Neural cell (in vitro differentiated cells): ENCODE measurements at regions not wholly inside any gene's neighbourhood (a gene's known extent, or its start where the extent isn't known, plus 50 kb on each side); places are given as distances from the start of the nearest gene placed in this dataset.

Experiments used
- EP300 ChIP-seq: fragments of 450-650 bp; conservative IDR thresholded peaks from 2 replicates; pipeline ENCODE4 v1.6.1; 2014; ENCODE audit warnings: antibody characterized with exemption, mild to moderate bottlenecking, moderate library complexity; ENCODE audit not compliant: poor library complexity, severe bottlenecking
- EZH2 ChIP-seq: fragments of 200-600, 300-800 bp; shearing (Covaris generic), sonication (generic); IDR thresholded peaks from 2 replicates; pipeline ENCODE4 v1.6.1; 2014; ENCODE audit warnings: antibody characterized with exemption, low read length, borderline replicate concordance, mild to moderate bottlenecking; ENCODE audit not compliant: insufficient read depth, poor library complexity, severe bottlenecking
- MXI1 ChIP-seq: fragments of 450-650 bp; conservative IDR thresholded peaks from 2 replicates; pipeline ENCODE4 v1.6.1; 2014; ENCODE audit warnings: antibody characterized with exemption, mild to moderate bottlenecking; ENCODE audit not compliant: poor library complexity, severe bottlenecking
- RAD21 ChIP-seq: fragments of 450-650 bp; conservative IDR thresholded peaks from 2 replicates; pipeline ENCODE4 v1.6.1; 2014; ENCODE audit warnings: antibody characterized with exemption, mild to moderate bottlenecking, moderate library complexity
- TF ChIP-seq, protein P1 (sequence below): fragments of 450-650 bp; IDR thresholded peaks from 2 replicates; pipeline ENCODE4 v1.5.1; 2014; ENCODE audit warnings: antibody characterized with exemption, mild to moderate bottlenecking, moderate library complexity; ENCODE audit not compliant: poor library complexity, severe bottlenecking

- TF ChIP-seq EZH2 (no peak), RAD21 (no peak), EP300 (no peak), MXI1 (no peak)
- TF ChIP-seq, protein P1, sequence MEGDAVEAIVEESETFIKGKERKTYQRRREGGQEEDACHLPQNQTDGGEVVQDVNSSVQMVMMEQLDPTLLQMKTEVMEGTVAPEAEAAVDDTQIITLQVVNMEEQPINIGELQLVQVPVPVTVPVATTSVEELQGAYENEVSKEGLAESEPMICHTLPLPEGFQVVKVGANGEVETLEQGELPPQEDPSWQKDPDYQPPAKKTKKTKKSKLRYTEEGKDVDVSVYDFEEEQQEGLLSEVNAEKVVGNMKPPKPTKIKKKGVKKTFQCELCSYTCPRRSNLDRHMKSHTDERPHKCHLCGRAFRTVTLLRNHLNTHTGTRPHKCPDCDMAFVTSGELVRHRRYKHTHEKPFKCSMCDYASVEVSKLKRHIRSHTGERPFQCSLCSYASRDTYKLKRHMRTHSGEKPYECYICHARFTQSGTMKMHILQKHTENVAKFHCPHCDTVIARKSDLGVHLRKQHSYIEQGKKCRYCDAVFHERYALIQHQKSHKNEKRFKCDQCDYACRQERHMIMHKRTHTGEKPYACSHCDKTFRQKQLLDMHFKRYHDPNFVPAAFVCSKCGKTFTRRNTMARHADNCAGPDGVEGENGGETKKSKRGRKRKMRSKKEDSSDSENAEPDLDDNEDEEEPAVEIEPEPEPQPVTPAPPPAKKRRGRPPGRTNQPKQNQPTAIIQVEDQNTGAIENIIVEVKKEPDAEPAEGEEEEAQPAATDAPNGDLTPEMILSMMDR, result no peak
Observed at GRCh38 chr13:39803156-39803555, 147.7 kb downstream of the COG6 start.
